Hematopoietic multipotent progenitor cell treated with erythropoietin and hydrocortisone succinate and interleukin-3 and kit ligand, for 6 days (in vitro differentiated cells): ENCODE measurements at regions not wholly inside any gene's neighbourhood (a gene's known extent, or its start where the extent isn't known, plus 50 kb on each side); places are given as distances from the start of the nearest gene placed in this dataset.
A peak's percentile ranks its signal among the peaks of the same experiment; 100 is the strongest.

ENCODE experiments used
- DNase-seq: peaks from one replicate; pipeline ENCODE4 v3.0.0-alpha.2; 2015

- DNase-seq = no peak
These were observed 534.4 kb upstream of the CAMK1G start for GRCh38 chr1:209048941-209049669.

GRCh38 chr1:209051570-209051969 is 531.9 kb upstream of the CAMK1G start:
- no peak for DNase-seq

GRCh38 chr1:209053587-209053986 is 529.9 kb upstream of the CAMK1G start:
- no peak for DNase-seq

GRCh38 chr1:209057083-209057482 is 526.4 kb upstream of the CAMK1G start:
- DNase-seq = no peak

- DNase-seq = no peak
These were observed 525.6 kb upstream of the CAMK1G start for GRCh38 chr1:209057901-209058300.

GRCh38 chr1:209059376-209059775 is 524.1 kb upstream of the CAMK1G start:
- no peak for DNase-seq

- DNase-seq = no peak
These were observed 523.5 kb upstream of the CAMK1G start for GRCh38 chr1:209059981-209060380.

- no peak for DNase-seq
These were observed 521.4 kb upstream of the CAMK1G start for GRCh38 chr1:209062081-209062620.

- DNase-seq = no peak
These were observed 520.7 kb upstream of the CAMK1G start for GRCh38 chr1:209062863-209063262.

GRCh38 chr1:209063767-209064659 is 519.5 kb upstream of the CAMK1G start:
- no peak for DNase-seq

GRCh38 chr1:209064850-209065706 is 518.4 kb upstream of the CAMK1G start:
- DNase-seq = no peak

- no peak for DNase-seq
These were observed 511.0 kb upstream of the CAMK1G start for GRCh38 chr1:209072481-209072880.

GRCh38 chr1:209073879-209074278 is 509.6 kb upstream of the CAMK1G start:
- no peak for DNase-seq

- DNase-seq = no peak
These were observed 508.8 kb upstream of the CAMK1G start for GRCh38 chr1:209074575-209075250.

GRCh38 chr1:209076688-209077087 is 506.8 kb upstream of the CAMK1G start:
- peak; percentile 32 for DNase-seq

- DNase-seq = no peak
These were observed 503.2 kb upstream of the CAMK1G start for GRCh38 chr1:209080170-209080781.

- DNase-seq = no peak
These were observed 496.9 kb upstream of the CAMK1G start for GRCh38 chr1:209086486-209087192.

- no peak for DNase-seq
These were observed 489.1 kb upstream of the CAMK1G start for GRCh38 chr1:209094384-209094783.

GRCh38 chr1:209095627-209096595 is 487.6 kb upstream of the CAMK1G start:
- no peak for DNase-seq

- no peak for DNase-seq
These were observed 483.1 kb upstream of the CAMK1G start for GRCh38 chr1:209100460-209100859.
